GM23338 (cell line): ENCODE measurements at regions not wholly inside any gene's neighbourhood (a gene's known extent, or its start where the extent isn't known, plus 50 kb on each side); places are given as distances from the start of the nearest gene placed in this dataset.
"Not testable (repeated sequence)": the region's sequence is repeated elsewhere in the genome, so short reads cannot be mapped to it uniquely, and the experiment has no call there.

Experiments used
- ATAC-seq: fragments of 200-7000 bp; cut with Tn5 transposase; 3 replicates; pipeline ENCODE4 v1.9.1; 2020
- DNase-seq: peaks from one replicate; pipeline ENCODE4 v3.0.0-alpha.2; 2015; ENCODE audit warnings: low spot score
- H2AFZ ChIP-seq: fragments of 200-600 bp; sonication (generic); 2 replicates; pipeline ENCODE4 v1.8.0; 2016; ENCODE audit warnings: antibody characterized with exemption, mild to moderate bottlenecking, moderate library complexity
- H3F3A ChIP-seq: fragments of 200-600 bp; sonication (generic); replicated peaks from 2 replicates; pipeline ENCODE4 v1.8.0; 2017; ENCODE audit warnings: antibody characterized with exemption, mixed run types, low read depth
- H3K27ac ChIP-seq: fragments of 200-600 bp; sonication (generic); 2 replicates; pipeline ENCODE4 v1.6.1; 2016; ENCODE audit warnings: low read depth
- H3K27me3 ChIP-seq: fragments of 200-600 bp; sonication (generic); 2 replicates; pipeline ENCODE4 v1.8.0; 2016; ENCODE audit warnings: mild to moderate bottlenecking, mixed run types, moderate library complexity; ENCODE audit not compliant: insufficient read depth
- H3K36me3 ChIP-seq: fragments of 200-600 bp; sonication (generic); 2 replicates; pipeline ENCODE4 v1.8.0; 2016; ENCODE audit warnings: mild to moderate bottlenecking; ENCODE audit not compliant: insufficient read depth
- H3K4me1 ChIP-seq: fragments of 200-600 bp; sonication (generic); 2 replicates; pipeline ENCODE4 v1.8.0; 2016; ENCODE audit warnings: mild to moderate bottlenecking, moderate library complexity; ENCODE audit not compliant: insufficient read depth
- H3K4me2 ChIP-seq: fragments of 200-600 bp; sonication (generic); 2 replicates; pipeline ENCODE4 v1.7.1; 2017; ENCODE audit warnings: mixed run types
- H3K4me3 ChIP-seq: fragments of 200-600 bp; sonication (generic); 2 replicates; pipeline ENCODE4 v1.6.1; 2016; ENCODE audit warnings: mixed run types
- H3K79me2 ChIP-seq: fragments of 200-600 bp; sonication (generic); replicated peaks from 2 replicates; pipeline ENCODE4 v1.8.0; 2017; ENCODE audit warnings: mild to moderate bottlenecking; ENCODE audit not compliant: insufficient read depth
- H3K9me2 ChIP-seq: fragments of 200-600 bp; sonication (generic); 2 replicates; pipeline ENCODE4 v1.8.0; 2017; ENCODE audit not compliant: insufficient read depth
- H4K20me1 ChIP-seq: fragments of 200-600 bp; sonication (generic); replicated peaks from 2 replicates; pipeline ENCODE4 v1.8.0; 2017; ENCODE audit warnings: mild to moderate bottlenecking; ENCODE audit not compliant: insufficient read depth
- H3K27ac Mint-ChIP-seq: 2 replicates; pipeline ENCODE4 v1.8.0; 2020; ENCODE audit warnings: inconsistent platforms, mild to moderate bottlenecking, moderate library complexity, mixed read lengths
- H3K27me3 Mint-ChIP-seq: 3 replicates; pipeline ENCODE4 v1.8.0; 2022; ENCODE audit warnings: low read depth, mild to moderate bottlenecking, moderate library complexity, mixed read lengths, inconsistent platforms; ENCODE audit not compliant: insufficient read depth, poor library complexity
- H3K36me3 Mint-ChIP-seq: 3 replicates; pipeline ENCODE4 v1.8.0; 2021; ENCODE audit warnings: low read depth, mild to moderate bottlenecking, inconsistent platforms, moderate library complexity, mixed read lengths
- H3K4me1 Mint-ChIP-seq: 3 replicates; pipeline ENCODE4 v1.8.0; 2020; ENCODE audit warnings: mild to moderate bottlenecking, inconsistent platforms, mixed read lengths
- H3K4me3 Mint-ChIP-seq: 3 replicates; pipeline ENCODE4 v1.8.0; 2021; ENCODE audit warnings: moderate library complexity, mild to moderate bottlenecking, inconsistent platforms, mixed read lengths
- H3K9me3 Mint-ChIP-seq: 3 replicates; pipeline ENCODE4 v1.8.0; 2020; ENCODE audit warnings: moderate library complexity, mild to moderate bottlenecking, inconsistent platforms, mixed read lengths
- STAT1 ChIP-seq: IDR thresholded peaks from one replicate; pipeline ENCODE4 v1.6.1; 2016; ENCODE audit warnings: antibody characterized with exemption; ENCODE audit not compliant: unreplicated experiment
- ZNF331 ChIP-seq: fragments of 250-450 bp; sonication (Bioruptor Pico); IDR thresholded peaks from 2 replicates; pipeline ENCODE4 v1.5.0; 2020; ENCODE audit warnings: low read depth, mild to moderate bottlenecking, moderate library complexity
- TF ChIP-seq, protein P1 (sequence below), 2 experiments: fragments of 200-600 bp in 1 of 2; sonication (generic) in 1 of 2; conservative IDR thresholded peaks; 2 replicates each; pipeline versions ENCODE4 v1.5.1 to v1.6.1; 2016 to 2017; ENCODE audit warnings: antibody characterized with exemption in 2 of 2, low read depth in 2 of 2, mild to moderate bottlenecking in 2 of 2, moderate library complexity in 1 of 2
- TF ChIP-seq, protein P2 (sequence below): IDR thresholded peaks from 2 replicates; pipeline ENCODE4 v1.6.1; 2016; ENCODE audit warnings: antibody characterized with exemption
- TF ChIP-seq, protein P3 (sequence below): IDR thresholded peaks from one replicate; pipeline ENCODE4 v1.6.1; 2018; ENCODE audit warnings: antibody characterized with exemption; ENCODE audit not compliant: unreplicated experiment

DNA sequence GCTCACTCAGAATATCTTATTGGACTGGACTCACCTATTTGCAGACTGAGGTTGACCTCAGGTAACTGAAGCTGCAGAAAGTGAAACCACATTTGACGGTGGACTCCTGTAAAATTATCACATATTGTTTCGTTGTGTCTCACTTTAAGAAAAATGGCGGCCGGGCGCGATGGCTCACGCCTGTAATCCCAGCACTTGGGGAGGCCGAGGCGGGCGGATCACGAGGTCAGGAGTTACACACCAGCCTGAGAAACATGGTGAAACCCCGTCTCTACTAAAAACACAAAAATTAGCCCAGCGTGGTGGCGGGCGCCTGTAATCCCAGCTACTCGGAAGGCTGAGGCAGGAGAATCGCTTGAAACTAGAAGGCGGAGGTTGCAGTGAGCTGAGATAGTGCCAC, 209.0 kb upstream of the NFIA start:
- H3K79me2 ChIP-seq, H3K36me3 ChIP-seq, DNase-seq, H3K27ac ChIP-seq, ATAC-seq, H3K4me3 ChIP-seq, H2AFZ ChIP-seq, H3F3A ChIP-seq, H3K4me3 Mint-ChIP-seq, H3K9me2 ChIP-seq, H3K27ac Mint-ChIP-seq, H3K27me3 ChIP-seq, H3K4me2 ChIP-seq, H3K36me3 Mint-ChIP-seq, H3K9me3 Mint-ChIP-seq, H4K20me1 ChIP-seq, H3K27me3 Mint-ChIP-seq: not testable (repeated sequence)
- peaks cover 30% of the 10 kb centered on the region for H3K4me1 ChIP-seq
- H3K4me1 Mint-ChIP-seq = peaks cover 31% of the 10 kb centered on the region

DNA sequence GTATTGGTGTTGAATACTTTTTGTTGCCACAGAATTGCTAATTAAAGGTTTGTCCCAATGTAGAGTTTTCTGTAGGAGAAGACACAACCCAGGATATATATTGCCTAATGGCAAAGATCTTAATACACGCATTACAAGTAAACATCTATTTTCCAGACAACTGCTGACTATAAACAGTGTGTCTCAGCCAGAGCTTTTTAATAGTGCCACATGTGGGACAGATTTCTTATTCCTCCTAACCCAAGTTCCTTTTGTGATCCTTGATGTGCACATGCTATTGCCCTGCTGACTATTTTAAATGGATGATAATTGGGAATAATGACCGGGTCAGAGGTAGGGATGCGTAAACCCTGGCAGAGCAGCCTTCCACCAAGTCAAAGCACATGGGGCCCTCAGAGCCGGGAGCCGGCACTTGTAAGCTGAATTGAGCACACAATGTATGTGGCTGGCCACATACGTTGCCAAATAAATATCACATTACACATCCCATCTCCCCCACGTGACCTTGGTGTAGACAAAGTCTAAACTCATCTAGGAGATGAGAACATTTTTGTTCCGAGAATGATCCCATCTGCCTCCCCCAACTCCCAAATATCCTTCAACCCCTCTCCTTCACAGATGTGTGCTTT, 209.8 kb upstream of the NFIA start:
- H3K79me2 ChIP-seq = no peaks in the 10 kb centered on the region
- H4K20me1 ChIP-seq = no peaks in the 10 kb centered on the region
- no peak overlapping the region for H3K4me3 ChIP-seq
- peaks cover 39% of the 10 kb centered on the region for H3K4me1 ChIP-seq
- 0 out of 2 replicates have a peak, but pooled peaks cover 2% of the 10 kb centered on the region for H3K9me2 ChIP-seq
- no peak overlapping the region for H3K27ac ChIP-seq
- peak overlapping the region; percentile 39; the same call in 1 of the 2 replicates for H2AFZ ChIP-seq
- H3K36me3 ChIP-seq = no peaks in the 10 kb centered on the region
- Mint-ChIP-seq H3K27ac (no peak overlapping the region), H3K4me3 (no peak overlapping the region), H3K4me1 (peaks cover 31% of the 10 kb centered on the region), H3K9me3 (no peaks in the 10 kb centered on the region), H3K27me3 (no peaks in the 10 kb centered on the region), H3K36me3 (no peaks in the 10 kb centered on the region)
- H3F3A ChIP-seq = no peaks in the 10 kb centered on the region
- ATAC-seq (no peak), DNase-seq (no peak)
- TF ChIP-seq ZNF331 (no peak), STAT1 (no peak)
- TF ChIP-seq, protein P1, sequence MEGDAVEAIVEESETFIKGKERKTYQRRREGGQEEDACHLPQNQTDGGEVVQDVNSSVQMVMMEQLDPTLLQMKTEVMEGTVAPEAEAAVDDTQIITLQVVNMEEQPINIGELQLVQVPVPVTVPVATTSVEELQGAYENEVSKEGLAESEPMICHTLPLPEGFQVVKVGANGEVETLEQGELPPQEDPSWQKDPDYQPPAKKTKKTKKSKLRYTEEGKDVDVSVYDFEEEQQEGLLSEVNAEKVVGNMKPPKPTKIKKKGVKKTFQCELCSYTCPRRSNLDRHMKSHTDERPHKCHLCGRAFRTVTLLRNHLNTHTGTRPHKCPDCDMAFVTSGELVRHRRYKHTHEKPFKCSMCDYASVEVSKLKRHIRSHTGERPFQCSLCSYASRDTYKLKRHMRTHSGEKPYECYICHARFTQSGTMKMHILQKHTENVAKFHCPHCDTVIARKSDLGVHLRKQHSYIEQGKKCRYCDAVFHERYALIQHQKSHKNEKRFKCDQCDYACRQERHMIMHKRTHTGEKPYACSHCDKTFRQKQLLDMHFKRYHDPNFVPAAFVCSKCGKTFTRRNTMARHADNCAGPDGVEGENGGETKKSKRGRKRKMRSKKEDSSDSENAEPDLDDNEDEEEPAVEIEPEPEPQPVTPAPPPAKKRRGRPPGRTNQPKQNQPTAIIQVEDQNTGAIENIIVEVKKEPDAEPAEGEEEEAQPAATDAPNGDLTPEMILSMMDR (conservative IDR thresholded peaks at IDR 0.05; ENCODE audit: low read depth in 2 of 2) = no peak
- TF ChIP-seq, protein P2, sequence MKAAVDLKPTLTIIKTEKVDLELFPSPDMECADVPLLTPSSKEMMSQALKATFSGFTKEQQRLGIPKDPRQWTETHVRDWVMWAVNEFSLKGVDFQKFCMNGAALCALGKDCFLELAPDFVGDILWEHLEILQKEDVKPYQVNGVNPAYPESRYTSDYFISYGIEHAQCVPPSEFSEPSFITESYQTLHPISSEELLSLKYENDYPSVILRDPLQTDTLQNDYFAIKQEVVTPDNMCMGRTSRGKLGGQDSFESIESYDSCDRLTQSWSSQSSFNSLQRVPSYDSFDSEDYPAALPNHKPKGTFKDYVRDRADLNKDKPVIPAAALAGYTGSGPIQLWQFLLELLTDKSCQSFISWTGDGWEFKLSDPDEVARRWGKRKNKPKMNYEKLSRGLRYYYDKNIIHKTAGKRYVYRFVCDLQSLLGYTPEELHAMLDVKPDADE = no peak
- TF ChIP-seq, protein P3, sequence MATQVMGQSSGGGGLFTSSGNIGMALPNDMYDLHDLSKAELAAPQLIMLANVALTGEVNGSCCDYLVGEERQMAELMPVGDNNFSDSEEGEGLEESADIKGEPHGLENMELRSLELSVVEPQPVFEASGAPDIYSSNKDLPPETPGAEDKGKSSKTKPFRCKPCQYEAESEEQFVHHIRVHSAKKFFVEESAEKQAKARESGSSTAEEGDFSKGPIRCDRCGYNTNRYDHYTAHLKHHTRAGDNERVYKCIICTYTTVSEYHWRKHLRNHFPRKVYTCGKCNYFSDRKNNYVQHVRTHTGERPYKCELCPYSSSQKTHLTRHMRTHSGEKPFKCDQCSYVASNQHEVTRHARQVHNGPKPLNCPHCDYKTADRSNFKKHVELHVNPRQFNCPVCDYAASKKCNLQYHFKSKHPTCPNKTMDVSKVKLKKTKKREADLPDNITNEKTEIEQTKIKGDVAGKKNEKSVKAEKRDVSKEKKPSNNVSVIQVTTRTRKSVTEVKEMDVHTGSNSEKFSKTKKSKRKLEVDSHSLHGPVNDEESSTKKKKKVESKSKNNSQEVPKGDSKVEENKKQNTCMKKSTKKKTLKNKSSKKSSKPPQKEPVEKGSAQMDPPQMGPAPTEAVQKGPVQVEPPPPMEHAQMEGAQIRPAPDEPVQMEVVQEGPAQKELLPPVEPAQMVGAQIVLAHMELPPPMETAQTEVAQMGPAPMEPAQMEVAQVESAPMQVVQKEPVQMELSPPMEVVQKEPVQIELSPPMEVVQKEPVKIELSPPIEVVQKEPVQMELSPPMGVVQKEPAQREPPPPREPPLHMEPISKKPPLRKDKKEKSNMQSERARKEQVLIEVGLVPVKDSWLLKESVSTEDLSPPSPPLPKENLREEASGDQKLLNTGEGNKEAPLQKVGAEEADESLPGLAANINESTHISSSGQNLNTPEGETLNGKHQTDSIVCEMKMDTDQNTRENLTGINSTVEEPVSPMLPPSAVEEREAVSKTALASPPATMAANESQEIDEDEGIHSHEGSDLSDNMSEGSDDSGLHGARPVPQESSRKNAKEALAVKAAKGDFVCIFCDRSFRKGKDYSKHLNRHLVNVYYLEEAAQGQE = no peak
- no peak overlapping the region for H3K4me2 ChIP-seq
- no peaks in the 10 kb centered on the region for H3K27me3 ChIP-seq
